Posterior vena cava (tissue), 2 donors: ENCODE measurements at regions not wholly inside any gene's neighbourhood (a gene's known extent, or its start where the extent isn't known, plus 50 kb on each side); places are given as distances from the start of the nearest gene placed in this dataset.

Experiments
- DNase-seq: peaks from one replicate; pipeline ENCODE4 v3.0.0-alpha.2; 2020; ENCODE audit warnings: low spot score
- intact Hi-C, 2 donors: fragments of 100-400 bp; cut with DNase I; formaldehyde crosslinking; loops; one replicate each; pipeline versions ENCODE4 v1.14.1 to v1.14.2; 2022 to 2023
- donor health status: DM: yes; HTN: yes; CAD: no.
- donor health status: DM: yes; HTN: yes; CAD: no.

DNA sequence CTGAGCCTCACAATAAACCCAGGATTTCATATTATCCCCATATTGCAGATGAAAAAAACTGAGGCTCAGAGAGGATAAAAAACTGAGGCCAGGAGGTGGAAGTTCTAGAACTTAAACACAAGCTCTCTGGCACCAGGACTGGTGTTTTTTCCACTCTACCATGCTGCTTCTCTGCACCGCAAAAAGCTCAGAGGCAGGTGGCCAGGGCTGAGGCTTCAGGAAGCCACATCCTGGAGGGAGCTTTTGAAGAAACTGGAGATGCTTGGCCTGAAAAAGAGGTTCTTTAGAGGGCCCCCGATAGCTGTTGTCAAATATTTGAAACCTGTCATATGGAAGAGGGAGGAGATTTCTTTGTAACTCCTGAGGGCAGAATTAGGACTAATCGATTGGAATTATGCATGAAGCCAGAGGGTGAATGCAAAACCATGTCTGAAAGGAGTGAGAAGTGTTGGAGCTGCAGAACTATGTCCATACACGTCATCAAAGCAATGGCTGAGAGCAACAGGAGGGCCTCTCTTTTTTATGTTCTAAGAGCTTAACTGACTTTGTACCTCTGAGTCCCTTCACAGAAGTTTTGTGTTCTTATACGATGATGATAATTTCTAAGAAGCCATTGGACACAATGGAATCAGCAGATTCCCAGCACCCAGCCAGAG lies 448.6 kb downstream of the FUT8 start:
- DNase-seq, result no peak
- intact Hi-C loops, result no loop called here

DNA sequence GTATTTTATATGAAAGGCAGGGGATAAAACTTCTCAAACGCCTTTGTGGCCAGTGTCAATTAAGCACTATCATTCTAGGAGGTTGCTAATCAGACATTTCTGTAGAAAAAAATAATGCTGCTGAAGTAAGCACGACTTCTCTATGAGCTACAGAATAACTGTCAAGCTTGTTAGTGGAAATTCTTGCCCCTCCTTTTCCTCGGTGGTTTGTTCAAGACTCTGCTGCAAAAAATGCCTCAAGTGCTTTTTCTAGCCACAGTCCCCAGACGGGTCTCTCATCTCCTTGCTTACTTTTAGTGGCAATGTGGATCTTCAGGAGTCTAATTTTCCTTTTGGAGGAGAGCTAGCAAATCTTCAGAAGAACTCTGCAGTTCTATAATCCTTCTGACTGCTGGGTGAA lies 452.0 kb downstream of the FUT8 start:
- intact Hi-C loops, result no loop called here
- DNase-seq, result no peak

GRCh38 chr14:65864984-65865383 lies 452.5 kb downstream of the FUT8 start:
- intact Hi-C loops, result no loop called here
- DNase-seq, result no peak

DNA sequence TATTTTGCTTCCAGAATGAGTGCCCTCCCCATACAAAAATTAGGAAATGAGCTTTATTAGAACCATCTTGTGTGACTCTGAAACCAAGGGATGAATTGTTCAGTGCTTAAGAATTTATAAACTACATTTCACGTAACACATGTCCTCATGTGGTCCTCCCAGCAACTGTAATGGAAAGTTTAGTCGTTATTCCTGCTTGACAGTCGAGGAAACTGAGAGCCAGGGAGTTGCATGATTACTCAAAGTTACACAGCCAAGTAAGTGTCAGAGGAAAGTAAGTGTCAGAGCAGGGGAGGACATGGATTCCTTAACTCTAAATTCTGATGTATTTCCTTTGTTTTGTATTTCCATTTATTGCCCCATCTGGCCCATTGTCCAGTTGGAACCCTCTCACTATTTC lies 453.9 kb downstream of the FUT8 start:
- intact Hi-C loops, result no loop called here

DNA sequence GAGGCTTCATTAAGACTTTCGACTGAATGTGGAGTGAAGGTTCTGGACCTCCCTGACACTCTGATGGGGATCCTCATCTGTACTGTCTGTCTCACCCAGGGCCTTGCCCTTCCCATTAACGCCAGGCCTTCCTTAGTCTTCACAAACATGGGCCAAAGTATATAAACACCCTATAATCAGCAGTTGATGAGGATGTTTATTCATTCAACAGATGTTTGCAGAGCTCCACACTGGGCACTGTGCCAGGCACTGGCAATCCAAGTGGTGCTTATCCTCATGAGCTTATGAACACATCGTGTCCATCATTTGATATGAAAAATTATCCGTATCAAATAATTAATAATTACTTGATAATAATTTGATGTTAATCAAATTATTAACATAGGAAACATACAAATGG lies 454.4 kb downstream of the FUT8 start:
- no peak for DNase-seq
- intact Hi-C loops, result no loop called here

More for the DNA sequence above, 453.9 kb downstream of the FUT8 start:
- DNase-seq, result no peak

DNA sequence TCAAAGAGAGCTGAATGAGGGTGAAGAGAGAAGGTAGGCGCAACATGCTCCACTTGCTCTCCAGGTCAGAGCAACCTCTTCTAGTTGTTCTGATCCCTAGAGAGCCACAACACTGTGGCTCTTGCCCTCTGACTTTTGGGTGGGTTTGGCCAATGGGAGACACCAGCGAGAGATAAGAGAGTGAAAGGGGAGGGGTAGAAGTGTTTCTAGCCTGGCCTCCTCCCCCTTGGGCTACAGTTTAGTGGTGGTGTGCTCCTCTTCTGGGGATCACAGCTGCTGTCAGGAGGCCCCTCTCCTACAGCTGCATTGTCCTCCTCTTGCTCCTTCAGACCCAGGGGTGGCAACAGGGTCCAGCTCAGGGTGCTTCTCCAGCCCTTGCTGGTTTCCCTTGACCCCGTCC lies 454.8 kb downstream of the FUT8 start:
- no peak for DNase-seq
- intact Hi-C loops, result no loop called here

- DNase-seq, result no peak
- intact Hi-C loops, result no loop called here
Measured at GRCh38 chr14:65872536-65872935, 460.0 kb downstream of the FUT8 start.

DNA sequence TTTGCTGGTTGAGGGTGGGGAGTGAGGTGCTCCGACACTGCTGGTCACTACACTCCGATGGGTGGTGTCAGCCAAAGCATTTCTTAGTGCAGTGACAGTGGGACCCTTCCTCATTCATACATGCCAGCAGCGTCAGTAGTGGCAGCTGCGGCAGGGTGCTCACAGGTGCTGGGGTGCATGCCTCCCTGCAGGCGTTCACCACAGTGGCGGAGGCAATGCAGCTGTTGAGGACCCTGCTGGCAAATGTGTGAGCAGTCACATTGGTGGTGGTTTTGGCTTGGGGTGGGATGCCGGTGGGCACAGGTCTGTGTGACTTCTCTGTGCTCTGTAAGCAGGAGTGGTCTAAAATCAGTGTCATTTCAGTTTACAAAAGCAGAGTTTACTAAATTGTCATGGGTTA lies 464.6 kb downstream of the FUT8 start:
- intact Hi-C loops, result no loop called here
- DNase-seq, result no peak

- DNase-seq, result no peak
- intact Hi-C loops, result no loop called here
Measured at GRCh38 chr14:65877624-65878023, 465.1 kb downstream of the FUT8 start.

DNA sequence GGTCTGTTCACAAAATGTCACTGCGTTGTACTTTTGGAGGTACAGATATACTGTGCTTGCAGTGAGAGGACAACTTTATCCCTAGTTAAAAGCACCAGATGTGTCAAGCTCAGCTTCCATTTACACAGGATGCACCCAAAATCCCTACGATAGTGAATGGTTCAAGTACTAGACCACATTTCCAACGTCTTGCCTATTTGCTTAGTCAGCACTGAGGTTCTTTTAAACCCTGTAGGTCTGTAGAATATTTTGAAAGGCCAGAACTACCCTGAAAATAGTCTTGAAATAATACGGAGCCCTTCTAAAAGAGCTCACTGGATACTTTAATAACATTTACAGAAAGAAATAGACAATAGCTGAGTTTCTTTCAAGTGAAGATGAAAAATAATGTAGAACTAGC lies 466.1 kb downstream of the FUT8 start:
- no peak for DNase-seq
- intact Hi-C loops, result no loop called here

- DNase-seq, result no peak
- intact Hi-C loops, result no loop called here
Measured at GRCh38 chr14:65879248-65880009, 466.9 kb downstream of the FUT8 start.

- DNase-seq, result no peak
- intact Hi-C loops, result no loop called here
Measured at GRCh38 chr14:65880507-65880906, 468.0 kb downstream of the FUT8 start.

- intact Hi-C loops, result no loop called here
- DNase-seq, result no peak
Measured at GRCh38 chr14:65881642-65882041, 469.1 kb downstream of the FUT8 start.

DNA sequence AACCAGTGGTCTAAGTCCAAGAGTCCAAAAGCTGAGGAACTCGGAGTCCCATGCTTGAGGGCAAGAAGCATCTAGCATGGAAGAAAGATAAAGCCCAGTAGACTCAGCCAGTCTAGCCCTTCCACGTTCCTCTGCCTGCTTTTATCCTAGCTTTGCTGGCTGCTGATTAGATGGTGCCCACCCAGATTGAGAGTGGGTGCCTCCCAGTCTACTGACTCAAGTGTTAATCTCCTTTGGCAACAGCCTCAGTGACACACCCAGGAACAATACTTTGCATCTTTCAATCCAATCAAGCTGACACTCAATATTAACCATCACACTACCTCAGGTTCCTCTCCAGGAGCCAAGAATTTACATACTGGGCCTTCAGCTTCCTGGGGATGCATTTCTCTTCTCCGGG lies 476.1 kb downstream of the FUT8 start:
- intact Hi-C loops, result no loop called here

DNA sequence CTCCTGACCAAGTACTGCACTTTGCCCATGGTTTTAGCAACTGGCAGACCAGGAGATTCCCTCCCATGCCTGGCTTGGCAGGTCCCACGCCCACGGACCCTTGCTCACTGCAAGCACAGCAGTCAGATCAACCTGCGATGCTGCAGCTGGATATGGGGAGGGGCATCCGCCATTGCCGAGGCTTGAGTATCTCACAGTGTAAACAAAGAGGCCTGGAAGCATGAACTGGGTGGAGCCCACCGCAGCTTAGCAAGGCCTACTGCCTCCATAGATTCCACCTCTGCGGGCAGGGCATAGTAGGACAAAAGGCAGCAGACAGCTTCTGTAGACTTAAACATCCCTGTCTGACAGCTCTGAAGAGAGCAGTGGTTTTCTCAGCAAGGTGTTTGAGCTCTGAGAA lies 479.8 kb downstream of the FUT8 start:
- intact Hi-C loops, result no loop called here
- DNase-seq, result no peak

More for the DNA sequence above, 476.1 kb downstream of the FUT8 start:
- no peak for DNase-seq

- intact Hi-C loops, result no loop called here
- no peak for DNase-seq
Measured at GRCh38 chr14:65900164-65900563, 487.6 kb downstream of the FUT8 start.

DNA sequence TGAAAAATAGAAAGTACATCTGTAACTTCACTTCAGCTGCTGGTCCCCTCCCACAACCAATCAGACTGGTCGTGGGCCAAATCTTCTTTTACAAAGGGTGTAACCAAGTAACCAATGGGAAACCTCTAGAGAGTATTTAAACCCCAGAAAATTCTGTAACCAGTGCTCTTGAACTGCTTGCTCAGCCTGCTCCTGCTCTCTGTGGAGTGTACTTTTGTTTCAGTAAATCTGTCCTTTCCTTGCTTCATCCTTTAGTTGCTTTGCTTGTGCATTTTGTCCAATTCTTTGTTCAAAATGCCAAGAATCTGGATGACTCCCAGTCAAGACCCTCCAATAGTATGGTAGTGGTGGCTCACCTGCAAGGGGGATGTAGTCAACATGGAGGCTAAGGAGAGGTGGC lies 489.1 kb downstream of the FUT8 start:
- intact Hi-C loops, result no loop called here

DNA sequence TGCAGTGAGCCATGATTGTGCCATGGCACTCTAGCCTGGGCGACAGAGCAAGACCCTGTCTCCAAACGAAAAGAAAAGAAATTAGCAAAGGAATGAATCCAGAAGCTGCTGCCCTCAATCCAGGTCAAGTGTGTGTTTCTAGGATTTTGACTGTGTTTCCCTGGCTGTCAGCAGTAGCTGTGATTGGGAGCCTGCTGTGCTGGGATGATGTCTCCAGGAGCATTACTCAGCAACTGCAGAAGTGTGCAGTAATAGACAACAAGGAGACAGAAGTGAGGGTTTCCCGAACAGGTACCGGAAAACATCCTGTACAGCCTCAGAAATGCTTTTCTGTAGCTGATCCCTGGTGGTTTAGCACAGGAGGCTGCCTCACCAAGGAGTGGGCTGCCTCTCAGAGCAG lies 492.5 kb downstream of the FUT8 start:
- intact Hi-C loops, result no loop called here
- no peak for DNase-seq

More for the DNA sequence above, 489.1 kb downstream of the FUT8 start:
- no peak for DNase-seq

DNA sequence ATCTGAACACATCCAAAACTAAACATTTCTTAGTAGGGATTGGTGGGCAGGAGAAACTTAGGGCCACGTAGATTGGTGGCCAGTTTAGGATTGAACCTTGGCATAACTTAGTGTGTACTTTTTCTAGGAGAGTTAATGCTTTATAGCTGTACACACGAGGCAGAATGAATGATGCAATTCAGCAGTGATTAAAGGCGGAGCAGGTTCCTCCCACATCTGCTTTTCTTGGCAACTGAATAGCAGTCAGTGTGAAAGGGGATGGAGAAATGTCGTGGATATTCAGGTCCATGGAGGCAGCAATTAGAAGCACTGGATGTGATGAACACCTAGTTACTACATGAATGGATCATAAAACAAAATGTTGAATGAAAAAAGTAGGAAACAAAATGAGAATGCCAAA lies 493.8 kb downstream of the FUT8 start:
- intact Hi-C loops, result no loop called here
- DNase-seq, result no peak

DNA sequence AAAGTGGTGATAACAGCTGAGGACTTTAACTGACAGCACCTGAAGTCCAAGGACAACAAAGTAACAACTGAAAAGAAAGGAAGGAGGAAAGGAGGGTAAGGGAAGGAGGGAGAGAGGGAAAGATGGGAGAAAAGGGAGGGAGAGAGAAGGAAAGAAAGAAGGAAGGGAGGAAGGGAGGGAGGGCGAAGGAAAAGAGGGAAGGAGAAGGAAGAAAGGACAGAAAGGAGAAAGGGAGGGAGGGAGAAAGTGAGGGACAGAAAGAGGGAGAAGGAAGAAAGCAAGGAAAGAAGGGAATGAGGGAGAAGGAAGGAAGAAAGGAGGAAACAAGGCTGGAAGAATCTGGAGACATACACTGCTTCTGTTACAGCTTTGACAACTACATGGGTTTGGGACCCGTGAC lies 494.4 kb downstream of the FUT8 start:
- intact Hi-C loops, result no loop called here
- no peak for DNase-seq

DNA sequence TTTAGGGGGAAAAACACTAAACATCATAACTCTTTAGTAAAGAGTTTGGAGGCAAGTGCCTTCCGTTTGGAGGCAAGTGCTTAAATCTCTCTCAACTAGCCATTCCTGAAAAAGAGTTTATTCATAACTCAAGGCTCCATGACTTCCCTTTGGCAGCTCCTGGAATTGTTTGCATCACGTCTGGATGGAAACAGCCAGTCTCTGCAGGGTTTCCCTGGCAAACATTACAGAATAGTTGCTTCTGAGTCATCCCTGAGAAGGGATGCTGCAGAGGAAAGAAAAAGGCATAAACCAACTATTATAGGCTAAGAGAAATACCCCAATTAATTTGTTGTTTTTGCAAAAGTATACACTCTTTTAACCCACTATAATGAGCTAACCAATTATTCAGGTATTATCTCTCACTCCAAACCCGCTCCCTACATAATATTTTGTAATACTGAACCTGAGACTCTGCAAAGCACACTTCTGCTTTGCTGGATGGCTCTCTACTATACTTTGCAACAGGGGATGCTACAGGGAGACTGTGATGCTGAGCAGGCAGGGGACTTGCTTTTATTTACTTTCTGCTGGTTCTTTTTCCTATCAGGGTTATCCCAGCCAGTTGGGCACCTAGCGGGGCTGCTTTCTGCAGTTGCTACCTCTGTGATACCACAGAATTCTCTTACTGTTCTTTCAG lies 497.7 kb downstream of the FUT8 start:
- intact Hi-C loops, result loop anchor here in 1 of 2 donors (10.0 kb wide), 1 partner anchor 1865 kb away; no protein-coding TSS in a partner anchor
- DNase-seq, result no peak
